GM19328 (cell line): ENCODE measurements at regions not wholly inside any gene's neighbourhood (a gene's known extent, or its start where the extent isn't known, plus 50 kb on each side); places are given as distances from the start of the nearest gene placed in this dataset.

ENCODE experiments used
- ATAC-seq: cut with Tn5 transposase; IDR thresholded peaks from one replicate; pipeline ENCODE4 v1.9.1; 2021; ENCODE audit warnings: mild to moderate bottlenecking, moderate library complexity; ENCODE audit not compliant: unreplicated experiment

DNA sequence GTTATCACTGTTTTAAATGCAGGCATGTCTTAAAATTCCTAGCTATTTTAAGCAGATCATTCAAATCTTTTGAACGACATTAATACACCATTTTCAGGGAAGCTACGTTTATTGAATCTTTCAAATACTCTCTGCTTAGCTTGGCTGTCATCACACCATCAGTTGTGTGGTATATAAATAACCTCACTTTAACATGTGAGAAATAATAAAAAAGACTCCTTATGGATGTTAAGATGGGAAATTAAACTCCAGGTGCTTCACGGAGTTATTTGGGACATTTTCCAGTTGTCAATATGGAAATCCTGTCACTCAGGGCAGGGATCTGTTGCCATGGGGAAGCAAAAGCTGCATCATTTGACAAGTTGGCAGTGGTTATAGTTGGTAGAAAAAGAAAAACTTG is 649.2 kb upstream of the CDH2 start:
- no peak for ATAC-seq

DNA sequence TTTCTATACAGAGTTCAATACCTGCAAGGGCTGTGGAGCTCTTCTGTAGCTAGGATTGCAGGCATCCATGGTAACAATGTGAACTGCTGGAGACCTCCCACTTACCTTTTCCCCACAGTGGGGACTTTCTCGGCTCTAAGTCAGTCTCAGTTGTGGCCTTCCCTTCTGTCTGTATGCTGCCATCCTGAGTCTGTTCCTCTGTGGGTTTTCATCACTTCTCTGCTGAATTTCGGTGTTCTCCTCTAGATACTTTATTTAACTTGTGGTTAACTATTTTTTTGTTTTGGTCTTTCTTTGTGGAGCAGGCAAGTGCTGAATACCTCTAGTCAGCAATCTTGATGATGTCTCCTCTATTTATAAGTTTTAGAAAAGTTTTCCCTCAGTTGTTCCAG is 647.2 kb upstream of the CDH2 start:
- ATAC-seq: no peak

DNA sequence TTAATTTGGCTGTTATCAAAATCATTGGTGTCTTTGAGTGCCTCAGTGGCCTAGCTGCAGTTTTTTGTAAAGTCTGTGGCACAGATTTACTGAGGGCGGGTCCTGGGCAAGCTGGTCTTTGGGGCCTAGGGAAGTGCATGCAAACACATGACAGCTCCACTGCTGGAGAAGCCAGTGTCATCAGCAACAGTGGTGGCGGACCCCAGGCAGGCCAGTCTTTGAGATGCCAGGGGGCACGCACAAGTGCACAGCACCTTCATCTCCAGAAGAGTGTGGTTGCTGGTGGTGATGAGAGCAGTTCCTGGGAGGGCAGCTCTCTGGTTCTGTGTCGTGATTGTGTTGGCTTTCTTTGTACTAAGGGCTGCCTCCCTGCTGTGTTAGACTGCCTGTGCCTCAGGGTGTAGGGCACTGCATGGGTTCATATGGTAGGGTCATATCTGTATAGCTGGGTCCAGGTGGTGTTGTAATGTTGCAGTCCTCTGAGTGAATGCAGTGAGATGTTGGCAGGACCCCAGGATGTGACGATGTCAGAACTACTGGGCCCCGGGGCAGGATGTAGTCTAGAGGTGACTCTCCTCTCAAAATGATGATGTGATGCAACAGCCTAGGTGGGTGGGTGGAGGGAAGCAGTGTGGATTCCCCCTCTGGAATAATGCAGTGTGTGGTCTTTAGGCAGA is 646.7 kb upstream of the CDH2 start:
- no peak for ATAC-seq

- no peak for ATAC-seq
Observed at GRCh38 chr18:28820353-28820752, 643.4 kb upstream of the CDH2 start.

GRCh38 chr18:28816155-28816554 is 639.2 kb upstream of the CDH2 start:
- no peak for ATAC-seq

- no peak for ATAC-seq
Observed at GRCh38 chr18:28814365-28814764, 637.4 kb upstream of the CDH2 start.

DNA sequence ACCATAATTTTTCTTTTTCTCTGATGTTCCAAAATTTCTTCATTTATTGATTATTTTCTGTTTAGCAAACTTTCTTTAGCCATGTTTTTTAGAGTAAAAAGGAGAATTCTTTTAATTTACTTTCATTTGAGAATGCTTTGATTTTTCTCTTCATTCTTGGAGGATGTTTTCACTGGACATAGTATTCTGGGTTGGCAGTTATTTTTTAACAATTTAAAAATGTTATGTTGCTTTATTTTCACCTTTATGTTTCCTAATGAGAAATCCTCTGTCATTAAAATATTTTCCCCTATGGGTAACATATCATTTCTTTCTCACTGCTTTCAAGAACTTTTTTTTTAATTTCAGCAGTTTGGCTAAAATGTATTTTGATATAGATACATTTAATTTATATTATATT is 631.4 kb upstream of the CDH2 start:
- ATAC-seq: no peak

DNA sequence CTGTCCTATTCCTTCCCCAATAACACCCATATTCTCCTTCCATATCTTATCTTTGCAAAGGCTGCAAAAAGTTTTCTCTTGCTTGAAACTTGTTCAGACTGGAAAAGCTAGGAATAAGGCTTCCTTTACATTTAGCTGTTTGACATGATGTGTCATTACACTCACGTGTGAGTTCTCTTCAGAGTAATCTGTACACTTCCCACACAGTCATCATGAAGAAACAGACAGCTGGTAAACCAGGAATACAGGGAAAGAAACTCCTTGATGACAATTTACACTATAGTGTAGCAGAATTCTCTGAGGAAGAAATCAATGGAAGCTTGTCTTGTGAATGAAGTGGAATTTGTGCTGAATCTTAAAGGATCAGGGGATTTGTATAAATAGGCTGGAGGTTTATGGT is 628.6 kb upstream of the CDH2 start:
- ATAC-seq: no peak

GRCh38 chr18:28804512-28805202 is 627.7 kb upstream of the CDH2 start:
- no peak for ATAC-seq

DNA sequence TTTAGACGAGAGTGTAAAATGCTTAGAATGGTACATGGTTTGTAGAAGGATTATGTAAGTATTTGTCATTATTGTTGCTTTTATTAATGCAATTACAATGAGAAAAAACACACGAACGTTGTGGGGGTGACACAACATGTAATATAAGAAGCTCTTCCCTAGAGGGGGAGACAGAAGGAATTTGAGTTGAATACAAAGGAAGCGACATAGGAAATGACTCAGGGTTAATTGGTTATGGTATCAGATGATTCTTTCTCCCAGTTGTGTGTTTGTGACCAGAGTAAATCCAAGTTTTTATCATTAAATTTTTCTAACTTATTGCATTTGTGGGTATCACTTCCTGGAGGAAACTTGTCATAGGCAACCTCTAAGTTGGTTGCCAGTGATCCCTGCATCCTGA is 625.6 kb upstream of the CDH2 start:
- no peak for ATAC-seq

GRCh38 chr18:28801876-28802275 is 624.9 kb upstream of the CDH2 start:
- ATAC-seq: no peak

DNA sequence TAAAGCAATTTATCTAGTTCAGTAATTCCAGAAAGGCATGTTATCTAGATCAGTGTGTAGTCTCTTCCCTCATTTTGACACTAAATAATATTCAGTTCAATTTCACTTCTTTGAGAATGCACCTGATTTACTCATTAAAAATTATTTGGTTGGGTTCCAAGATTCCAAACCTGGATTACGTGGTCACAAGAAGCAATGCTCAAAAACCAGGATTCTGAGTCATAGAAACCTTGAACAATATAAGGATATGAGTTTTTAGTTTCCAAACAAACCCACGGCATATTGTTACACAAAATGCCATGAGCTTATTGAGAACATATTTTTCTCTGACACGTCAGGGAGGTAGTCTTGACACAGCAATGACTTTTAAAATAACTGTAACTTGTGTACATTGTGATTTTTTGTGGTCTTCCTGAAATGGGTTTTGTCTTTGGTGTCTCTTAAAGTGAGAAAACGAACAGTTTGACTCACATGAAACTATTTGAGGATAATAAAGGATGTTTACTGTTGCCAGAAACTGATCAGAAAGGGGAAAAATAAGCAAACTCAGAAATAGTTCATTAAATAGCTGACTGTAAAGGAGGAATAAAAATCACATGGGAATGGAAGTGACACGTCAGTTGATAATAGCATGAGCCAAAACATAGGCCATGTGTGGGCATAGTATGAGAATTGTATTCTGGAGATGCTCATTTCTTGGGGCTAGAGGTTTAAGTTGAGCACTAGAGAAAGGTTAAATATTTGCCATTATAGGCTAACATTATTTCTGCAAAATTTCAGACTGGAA is 617.7 kb upstream of the CDH2 start:
- ATAC-seq: no peak

DNA sequence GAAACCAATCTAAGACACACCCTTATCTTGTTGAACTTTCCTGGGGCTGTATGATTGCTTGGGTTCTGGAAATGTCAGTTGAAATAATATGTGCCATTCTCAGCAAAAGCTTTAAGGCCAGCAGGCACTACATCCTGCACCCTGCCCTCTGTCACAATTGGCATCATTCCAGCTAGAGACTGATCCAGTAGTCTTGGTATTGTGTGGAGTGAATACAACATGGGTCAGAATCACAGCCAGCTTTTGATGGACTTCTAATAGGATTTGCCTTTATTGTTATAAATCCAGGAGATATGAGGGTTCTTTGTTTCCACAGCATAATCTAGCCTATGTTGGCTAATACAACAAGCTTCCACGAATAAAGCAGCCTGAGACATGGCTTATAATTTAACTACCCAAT is 617.0 kb upstream of the CDH2 start:
- no peak for ATAC-seq

DNA sequence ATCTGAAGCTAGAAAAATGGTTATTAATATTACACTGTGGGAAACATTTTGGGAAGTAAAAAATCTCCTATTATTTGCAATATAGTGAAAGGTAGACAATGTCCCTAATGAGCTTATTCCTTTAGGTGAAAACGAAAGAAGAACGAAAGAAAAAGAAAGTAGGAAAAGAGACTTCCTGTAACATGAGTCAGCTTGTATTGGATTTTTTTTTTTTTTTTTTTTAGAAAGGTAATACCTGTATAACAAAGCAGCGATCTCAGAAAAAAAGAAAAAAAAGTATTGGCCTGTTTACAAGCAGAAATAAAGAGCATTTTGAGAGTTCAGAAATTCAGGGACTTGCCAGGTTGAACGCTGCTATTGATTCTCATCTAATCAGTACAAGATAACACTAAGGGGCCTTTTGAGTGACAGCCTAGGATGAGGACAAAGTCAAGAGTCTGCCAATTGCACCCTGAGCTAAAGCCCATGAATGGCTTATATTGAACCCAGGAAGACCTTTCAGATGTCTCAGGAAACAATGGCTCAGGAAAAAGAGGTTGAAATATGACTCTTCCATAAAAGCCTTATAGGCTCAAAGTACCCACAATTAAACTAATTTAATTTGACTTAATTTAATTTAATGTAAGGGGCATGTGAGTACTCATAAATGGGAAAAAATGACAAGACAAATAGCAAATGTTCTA is 615.6 kb upstream of the CDH2 start:
- ATAC-seq: no peak

DNA sequence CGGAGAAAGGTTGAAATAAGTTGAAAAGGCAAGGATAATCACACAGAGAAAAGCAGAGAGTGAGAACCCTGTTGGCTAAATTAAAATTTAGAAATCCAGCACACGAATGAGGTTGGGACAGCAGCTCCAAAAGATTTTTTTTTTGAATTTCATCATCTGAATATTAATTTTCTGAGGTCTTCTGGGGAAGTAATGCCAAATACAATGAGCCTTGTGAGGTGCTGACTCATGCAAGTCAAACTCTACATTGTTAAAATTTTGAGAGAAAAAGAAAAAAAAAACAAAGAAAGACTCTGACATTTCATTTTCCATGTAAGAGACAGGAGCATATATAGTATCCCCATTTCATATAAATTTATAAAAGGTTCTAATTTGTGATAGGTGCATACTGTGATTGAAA is 614.2 kb upstream of the CDH2 start:
- no peak for ATAC-seq

- no peak for ATAC-seq
Observed at GRCh38 chr18:28789502-28789901, 612.6 kb upstream of the CDH2 start.

- ATAC-seq: no peak
Observed at GRCh38 chr18:28786926-28787325, 610.0 kb upstream of the CDH2 start.

GRCh38 chr18:28781616-28782362 is 604.9 kb upstream of the CDH2 start:
- ATAC-seq: no peak

- ATAC-seq: no peak
Observed at GRCh38 chr18:28778706-28779105, 601.8 kb upstream of the CDH2 start.

DNA sequence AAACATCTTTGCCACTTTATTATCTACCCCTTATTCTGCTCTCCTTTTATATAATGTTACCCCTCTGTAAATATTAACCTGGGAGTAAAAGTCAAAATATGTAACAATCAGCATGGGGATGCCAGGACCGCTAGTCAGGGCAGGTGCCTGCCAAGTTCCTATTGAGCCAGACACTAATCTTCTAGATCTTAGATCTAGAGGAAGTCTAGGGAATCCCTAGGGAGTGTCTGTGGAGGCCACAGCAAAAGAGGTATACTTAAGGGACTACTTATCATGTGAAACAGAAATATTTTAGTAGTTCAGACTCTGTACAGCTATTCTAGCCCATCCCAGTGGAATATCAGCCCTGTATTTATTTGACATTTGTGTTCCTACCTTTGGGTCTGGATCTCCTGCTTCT is 600.8 kb upstream of the CDH2 start:
- no peak for ATAC-seq

- no peak for ATAC-seq
Observed at GRCh38 chr18:28771849-28772248, 594.9 kb upstream of the CDH2 start.
